ENCODE measurements at regions not wholly inside any gene's neighbourhood (a gene's known extent, or its start where the extent isn't known, plus 50 kb on each side); places are given as distances from the start of the nearest gene placed in this dataset.

DNA sequence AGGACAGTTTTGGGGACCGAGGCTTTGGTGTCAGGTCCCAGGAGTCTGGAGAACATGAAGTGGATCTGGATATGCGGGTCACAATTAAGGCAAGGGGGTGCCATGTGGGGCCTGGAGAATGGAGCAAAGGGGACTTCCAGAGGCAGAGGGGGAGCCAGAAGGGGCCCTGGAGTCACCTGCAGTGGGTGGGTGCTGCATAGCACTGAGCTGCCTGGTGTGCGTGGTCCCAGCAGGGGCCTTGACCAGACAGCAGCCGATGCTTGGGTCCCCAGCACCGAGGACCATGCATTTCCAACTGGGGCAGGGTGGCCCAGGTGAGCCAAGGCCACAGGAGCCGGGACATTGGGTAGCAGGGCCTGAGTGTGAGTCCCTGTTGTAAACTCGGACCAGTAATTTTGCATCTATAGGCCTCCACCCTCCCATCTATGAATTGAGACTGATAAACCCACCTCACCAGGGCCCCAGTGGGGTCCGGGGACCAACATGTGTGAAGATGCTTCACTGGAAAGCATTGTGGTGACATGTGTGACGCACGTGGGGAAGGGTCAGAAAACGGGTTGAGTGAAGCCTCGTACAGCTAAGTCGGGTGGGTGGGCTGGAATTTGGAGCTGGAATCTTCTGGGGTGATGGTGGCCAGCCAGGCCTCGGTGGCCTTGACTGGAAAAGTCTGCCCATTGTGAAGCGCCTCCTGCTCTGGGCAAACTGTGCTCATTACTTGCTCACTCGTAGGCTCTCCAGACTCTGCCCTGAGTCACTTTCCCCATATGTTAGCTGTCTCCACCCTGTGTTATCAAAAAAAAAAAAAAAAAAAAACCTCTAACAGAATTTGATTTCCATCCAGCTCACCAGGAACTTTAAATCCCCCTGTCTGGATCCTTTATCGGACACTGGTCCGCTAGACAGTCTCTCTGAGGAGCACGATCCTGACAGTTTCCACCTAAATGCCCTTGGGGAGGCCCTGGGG lies 90.5 kb upstream of the ZNF469 start:
- peak; percentile 17 for DNase-seq

DNA sequence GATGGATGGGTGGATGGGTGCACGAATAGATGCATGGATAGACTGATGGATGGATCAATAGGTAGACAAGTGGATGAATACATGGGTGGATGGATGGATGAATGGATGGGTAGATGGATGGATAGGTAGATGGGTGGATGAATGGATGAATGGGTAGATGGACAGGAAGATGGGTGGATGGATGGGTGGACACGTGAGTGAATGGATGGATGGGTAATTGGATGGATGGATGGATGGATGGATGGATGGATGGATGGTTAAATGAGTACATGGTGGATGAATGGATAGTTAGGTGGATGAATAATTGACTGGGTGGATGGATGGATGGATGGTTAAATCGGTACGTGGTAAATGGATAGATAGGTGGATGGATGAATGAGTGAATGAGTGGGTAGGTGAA lies 89.7 kb upstream of the ZNF469 start:
- DNase-seq: no peak

DNA sequence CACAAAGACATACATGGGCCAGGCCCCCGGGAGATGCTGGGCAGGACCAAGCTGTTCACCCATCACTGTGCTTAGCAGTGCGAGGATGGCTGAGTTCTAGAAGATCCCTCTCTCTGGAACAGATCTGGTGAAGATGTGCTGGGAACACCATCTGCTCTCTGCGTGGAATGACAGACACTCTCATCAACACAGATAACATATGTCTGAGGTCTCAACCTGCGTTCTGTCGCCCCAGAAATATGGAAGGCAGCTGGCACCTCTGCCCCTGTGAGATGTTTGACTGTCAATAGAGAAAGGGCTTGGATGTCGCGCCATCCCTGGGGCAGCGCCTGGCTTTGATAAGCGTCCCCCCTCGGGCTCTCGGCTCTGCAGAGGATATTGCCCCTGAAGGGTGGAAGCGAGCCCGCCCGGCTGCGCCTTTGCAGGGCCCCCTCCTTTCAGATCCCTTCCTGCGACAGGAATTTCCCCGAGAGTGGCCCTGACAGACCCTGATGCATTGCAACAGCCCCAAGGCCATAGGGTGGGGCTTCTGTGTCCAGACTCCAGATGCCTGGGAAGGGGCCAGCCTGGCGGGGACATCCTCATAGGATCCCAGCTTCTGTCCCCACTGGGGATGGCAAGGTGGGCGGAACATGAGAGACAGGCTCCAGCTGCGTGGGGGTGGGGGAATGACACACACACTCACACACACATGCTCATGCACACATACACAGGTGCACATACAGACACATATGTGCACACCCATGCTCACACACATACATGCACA lies 86.9 kb upstream of the ZNF469 start:
- no peak for DNase-seq

DNA sequence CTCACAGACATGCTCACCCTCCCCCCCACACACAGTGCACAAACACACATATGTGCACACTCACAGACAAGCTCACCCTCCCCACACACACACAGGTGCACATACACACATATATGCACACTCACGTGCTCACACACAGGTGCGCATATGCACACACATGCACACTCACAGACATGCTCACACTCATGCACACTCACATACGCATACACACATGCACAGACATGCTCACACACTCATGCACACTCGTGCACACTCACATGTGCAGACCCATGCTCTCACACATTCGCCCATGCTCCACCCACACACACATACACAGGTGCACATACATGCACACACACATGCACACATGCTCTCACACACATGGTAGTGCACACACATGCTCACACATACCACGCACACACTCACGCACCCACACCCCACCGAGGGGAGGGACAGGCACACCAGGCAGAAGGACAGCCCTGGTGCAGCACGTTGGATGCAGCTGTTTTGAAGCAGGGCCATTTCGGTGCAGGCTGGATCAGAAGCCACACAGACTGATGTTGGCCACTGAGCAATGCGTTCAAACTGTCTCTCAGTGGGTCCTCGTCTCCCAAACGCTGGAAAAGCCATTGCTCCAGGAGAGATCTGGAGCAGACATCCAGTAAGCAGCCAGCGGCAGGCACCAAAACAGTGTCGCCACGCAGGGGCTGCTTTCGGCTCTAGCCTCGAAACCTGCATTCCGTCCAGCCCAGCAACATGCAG lies 86.2 kb upstream of the ZNF469 start:
- no peak for DNase-seq

GRCh38 chr16:88297178-88297720 lies 85.5 kb upstream of the ZNF469 start:
- no peak for DNase-seq

GRCh38 chr16:88298181-88298832 lies 84.5 kb upstream of the ZNF469 start:
- DNase-seq: peak; percentile 33

DNA sequence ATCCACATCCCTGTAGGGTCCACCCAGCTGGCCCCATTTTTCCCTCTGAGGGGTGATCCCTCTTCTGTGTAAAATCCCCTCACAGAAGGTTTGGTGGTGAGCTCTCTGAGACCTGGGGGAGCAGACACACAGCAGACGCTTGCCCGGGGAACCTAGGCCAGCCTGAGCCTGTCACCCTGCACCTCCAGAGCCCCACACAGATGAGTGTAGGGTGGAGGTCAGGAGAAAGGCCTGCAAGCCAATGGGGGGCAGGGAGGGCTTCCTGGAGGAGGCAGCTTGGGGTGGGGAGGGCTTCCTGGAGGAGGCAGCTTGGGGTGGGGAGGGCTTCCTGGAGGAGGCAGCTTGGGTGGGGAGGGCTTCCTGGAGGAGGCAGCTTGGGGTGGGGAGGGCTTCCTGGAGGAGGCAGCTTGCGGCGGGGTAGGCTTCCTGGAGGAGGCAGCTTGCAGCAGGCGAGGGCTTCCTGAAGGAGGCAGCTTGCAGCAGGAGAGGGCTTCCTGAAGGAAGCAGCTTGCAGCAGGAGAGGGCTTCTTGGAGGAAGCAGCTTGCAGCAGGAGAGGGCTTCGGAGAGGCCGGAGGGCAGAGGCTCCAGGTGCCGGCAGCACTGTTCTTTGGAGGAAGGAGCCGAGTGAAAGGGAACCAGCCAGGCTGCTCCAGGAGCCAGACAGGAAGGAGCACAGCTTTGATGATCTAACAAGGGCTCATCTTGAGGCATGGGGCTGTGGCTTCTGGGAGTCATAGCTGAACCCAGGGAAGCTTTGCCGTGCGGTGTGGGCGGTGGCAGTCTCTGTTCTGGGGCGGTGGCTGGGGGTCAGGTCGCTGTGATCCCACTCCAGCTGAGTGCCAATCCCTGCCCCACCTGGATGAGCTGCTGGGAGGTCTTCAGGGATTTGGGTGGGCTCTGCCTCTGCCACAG lies 83.7 kb upstream of the ZNF469 start:
- DNase-seq: peak; percentile 49

- no peak for DNase-seq
Observed at GRCh38 chr16:88299751-88300462, 82.9 kb upstream of the ZNF469 start.

DNA sequence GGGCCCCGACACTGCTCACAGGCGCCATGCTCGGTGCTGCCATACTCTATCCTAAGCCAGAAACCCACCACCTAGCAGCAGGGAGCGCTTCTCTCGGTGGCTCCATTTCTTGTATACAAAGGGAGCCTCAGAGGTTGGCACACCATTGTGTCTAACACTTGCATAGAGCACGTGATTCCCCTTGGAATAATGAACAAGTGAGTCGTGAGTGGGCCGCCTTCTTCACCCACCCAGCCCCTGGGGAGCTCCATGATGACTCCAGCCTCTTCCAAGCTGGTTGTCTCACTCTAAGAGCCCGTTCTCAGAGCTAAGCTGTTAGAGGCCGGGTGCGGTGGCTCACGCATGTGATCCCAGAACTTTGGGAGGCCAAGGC lies 82.3 kb upstream of the ZNF469 start:
- no peak for DNase-seq

GRCh38 chr16:88301431-88301830 lies 81.3 kb upstream of the ZNF469 start:
- no peak for DNase-seq

DNA sequence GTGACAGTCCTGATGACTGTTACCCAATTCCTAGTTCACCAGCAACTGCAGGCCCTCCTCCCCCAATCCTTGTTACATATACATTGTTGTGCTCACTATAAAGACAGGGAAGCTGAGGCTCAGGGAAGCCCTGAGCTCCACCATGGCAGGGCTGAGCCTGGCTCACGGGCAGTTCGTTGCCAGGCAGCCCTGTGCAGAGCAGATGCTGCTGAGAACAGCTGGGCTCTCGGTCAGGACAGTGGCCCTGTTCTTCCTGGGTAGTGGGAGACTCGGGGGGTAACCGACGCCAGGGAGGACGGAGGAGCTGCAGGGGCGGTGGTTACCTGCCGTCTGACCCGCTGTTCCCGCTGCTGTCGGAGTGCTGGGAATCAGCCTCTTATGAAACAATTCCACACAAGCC lies 80.9 kb upstream of the ZNF469 start:
- no peak for DNase-seq

DNA sequence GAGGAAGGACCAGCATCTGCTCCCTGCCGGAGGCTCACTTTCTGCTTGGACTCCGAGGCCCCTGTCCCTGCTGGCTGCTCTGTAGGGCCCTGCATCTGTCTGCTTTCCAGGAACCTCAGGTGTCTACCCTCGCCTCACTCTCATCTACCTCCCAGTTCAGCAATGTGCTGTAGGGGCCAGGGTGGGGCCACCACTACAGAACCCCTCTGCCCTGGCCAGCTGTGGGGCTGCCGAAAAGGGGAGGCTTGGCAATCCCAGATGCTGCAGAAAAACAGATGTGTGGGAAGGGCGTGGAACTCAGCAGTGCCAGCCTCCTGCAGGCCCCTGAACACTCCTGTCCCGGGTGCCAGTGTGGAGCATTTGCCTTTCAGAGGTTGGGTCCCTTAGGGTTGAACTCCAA lies 80.1 kb upstream of the ZNF469 start:
- DNase-seq: no peak

- no peak for DNase-seq
Observed at GRCh38 chr16:88303405-88303804, 79.4 kb upstream of the ZNF469 start.

DNA sequence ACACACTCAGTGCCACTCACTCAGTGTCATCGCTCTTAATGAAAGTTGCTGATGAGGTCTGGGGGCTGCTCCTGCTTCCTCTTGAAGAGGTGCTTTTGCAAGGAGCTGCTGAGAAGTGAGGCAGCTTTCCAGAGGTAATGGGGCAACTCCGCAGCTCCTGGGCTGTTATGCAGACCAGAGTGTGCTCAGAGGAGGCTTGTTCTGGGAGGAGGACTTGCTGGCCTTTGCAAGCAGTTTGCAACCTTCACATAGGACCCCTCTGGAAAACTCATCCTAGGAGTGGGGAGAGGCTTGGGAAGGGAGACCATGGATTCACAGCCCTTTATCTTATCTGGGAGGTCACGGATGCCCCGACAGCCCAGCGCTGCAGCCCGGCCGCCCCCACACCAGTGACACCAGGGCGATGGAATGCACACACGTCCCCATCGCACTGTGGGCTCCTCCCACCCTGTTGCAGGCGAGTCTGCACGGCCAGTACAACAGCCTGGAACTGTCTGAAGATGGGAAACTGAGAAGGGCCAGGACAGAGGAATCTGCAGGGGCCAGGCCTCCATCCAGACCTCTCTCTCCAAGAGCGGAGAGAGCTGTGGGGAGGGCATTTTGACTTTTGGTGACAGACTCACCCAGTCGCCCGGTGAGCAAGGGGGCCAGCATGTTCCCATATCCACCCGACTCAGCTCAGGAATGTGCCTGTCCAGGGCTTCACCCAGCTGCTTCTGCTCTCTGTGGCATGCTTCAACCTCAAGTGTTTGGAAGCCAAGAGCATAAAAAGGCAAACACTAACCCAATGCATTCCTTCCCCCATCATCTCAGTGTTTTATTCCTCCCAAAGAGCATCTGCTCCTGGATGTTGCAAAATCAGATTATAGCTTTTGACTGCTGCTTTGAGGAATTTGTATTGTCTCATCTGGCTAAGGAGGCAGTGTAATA lies 78.6 kb upstream of the ZNF469 start:
- peak; percentile 96 for DNase-seq

DNA sequence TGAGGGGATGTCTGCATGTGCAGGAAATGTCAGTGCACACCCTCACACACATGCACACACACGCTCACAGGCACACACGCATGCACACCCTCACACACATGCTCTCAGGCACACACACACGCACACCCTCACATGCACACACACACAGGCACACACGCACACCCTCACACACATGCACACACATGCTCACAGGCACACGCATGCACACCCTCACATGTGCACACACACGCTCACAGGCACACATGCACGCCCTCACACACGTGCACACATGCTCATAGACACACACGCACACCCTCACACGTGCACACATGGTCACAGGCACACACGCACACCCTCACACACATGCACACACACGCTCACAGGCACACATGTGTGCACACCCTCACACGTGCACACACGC lies 77.6 kb upstream of the ZNF469 start:
- no peak for DNase-seq

- DNase-seq: no peak
Observed at GRCh38 chr16:88306411-88306810, 76.3 kb upstream of the ZNF469 start.

GRCh38 chr16:88306860-88307545 lies 75.8 kb upstream of the ZNF469 start:
- peak; percentile 98 for DNase-seq

- DNase-seq: no peak
Observed at GRCh38 chr16:88308441-88309173, 74.2 kb upstream of the ZNF469 start.
